ENCODE measurements at regions not wholly inside any gene's neighbourhood (a gene's known extent, or its start where the extent isn't known, plus 50 kb on each side); places are given as distances from the start of the nearest gene placed in this dataset.

- TF ChIP-seq CTCF (IDR thresholded peaks at IDR 0.05; ENCODE audit: low read length) = no peak
- TF ChIP-seq EZH2 (IDR thresholded peaks at IDR 0.05; ENCODE audit: borderline replicate concordance, low read length) = no peak
Measured at GRCh38 chr4:103443324-103443723, 245.2 kb upstream of the CENPE start.

Data from OCI-LY1 (cell line).